Loucy (cell line): ENCODE measurements at regions not wholly inside any gene's neighbourhood (a gene's known extent, or its start where the extent isn't known, plus 50 kb on each side); places are given as distances from the start of the nearest gene placed in this dataset.
"Not testable (repeated sequence)": the region's sequence is repeated elsewhere in the genome, so short reads cannot be mapped to it uniquely, and the experiment has no call there.

ENCODE experiments used
- EZH2phosphoT487 ChIP-seq: fragments of 200-600 bp; IDR thresholded peaks from 2 replicates; pipeline ENCODE4 v1.6.1; 2018; ENCODE audit warnings: antibody characterized with exemption, mild to moderate bottlenecking, moderate library complexity, borderline replicate concordance
- TF ChIP-seq, protein P1 (sequence below): fragments of 200-600 bp; sonication (generic); conservative IDR thresholded peaks from 2 replicates; pipeline ENCODE4 v1.5.1; 2014; ENCODE audit warnings: mild to moderate bottlenecking, antibody characterized with exemption, low read length

DNA sequence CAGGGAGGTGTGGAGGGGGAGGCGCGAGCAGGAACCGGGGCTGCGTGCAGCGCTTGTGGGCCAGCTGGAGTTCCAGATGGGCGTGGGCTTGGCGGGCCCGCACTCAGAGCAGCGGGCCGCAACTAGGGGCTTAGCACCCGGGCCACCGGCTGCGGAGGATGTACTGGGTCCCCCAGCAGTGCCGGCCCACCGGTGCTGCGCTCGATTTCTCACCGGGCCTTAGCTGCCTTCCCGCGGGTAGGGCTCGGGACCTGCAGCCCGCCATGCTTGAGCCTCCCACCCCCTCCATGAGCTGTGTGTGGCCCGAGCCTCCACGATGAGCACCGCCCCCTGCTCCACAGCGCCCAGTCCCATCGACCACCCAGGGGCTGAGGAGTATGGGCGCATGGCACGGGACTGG lies 309.0 kb upstream of the ELAVL2 start:
- not testable (repeated sequence) for TF ChIP-seq EZH2phosphoT487
- TF ChIP-seq, protein P1, sequence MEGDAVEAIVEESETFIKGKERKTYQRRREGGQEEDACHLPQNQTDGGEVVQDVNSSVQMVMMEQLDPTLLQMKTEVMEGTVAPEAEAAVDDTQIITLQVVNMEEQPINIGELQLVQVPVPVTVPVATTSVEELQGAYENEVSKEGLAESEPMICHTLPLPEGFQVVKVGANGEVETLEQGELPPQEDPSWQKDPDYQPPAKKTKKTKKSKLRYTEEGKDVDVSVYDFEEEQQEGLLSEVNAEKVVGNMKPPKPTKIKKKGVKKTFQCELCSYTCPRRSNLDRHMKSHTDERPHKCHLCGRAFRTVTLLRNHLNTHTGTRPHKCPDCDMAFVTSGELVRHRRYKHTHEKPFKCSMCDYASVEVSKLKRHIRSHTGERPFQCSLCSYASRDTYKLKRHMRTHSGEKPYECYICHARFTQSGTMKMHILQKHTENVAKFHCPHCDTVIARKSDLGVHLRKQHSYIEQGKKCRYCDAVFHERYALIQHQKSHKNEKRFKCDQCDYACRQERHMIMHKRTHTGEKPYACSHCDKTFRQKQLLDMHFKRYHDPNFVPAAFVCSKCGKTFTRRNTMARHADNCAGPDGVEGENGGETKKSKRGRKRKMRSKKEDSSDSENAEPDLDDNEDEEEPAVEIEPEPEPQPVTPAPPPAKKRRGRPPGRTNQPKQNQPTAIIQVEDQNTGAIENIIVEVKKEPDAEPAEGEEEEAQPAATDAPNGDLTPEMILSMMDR: not testable (repeated sequence)
